HG03280 (cell line): ENCODE measurements at regions not wholly inside any gene's neighbourhood (a gene's known extent, or its start where the extent isn't known, plus 50 kb on each side); places are given as distances from the start of the nearest gene placed in this dataset.

ENCODE experiments used
- ATAC-seq: cut with Tn5 transposase; IDR thresholded peaks from one replicate; pipeline ENCODE4 v1.9.1; 2021; ENCODE audit warnings: mild to moderate bottlenecking, moderate library complexity; ENCODE audit not compliant: unreplicated experiment

- ATAC-seq, result no peak
These were observed 244.5 kb downstream of the DDX3Y start for GRCh38 chrY:13149148-13149547.

GRCh38 chrY:13167698-13168097, 263.0 kb downstream of the DDX3Y start:
- ATAC-seq, result no peak

- no peak for ATAC-seq
These were observed 263.6 kb downstream of the DDX3Y start for GRCh38 chrY:13168257-13168656.
